ENCODE measurements at regions not wholly inside any gene's neighbourhood (a gene's known extent, or its start where the extent isn't known, plus 50 kb on each side); places are given as distances from the start of the nearest gene placed in this dataset.

GRCh38 chr5:2196416-2196815 is 313.7 kb upstream of the IRX4 start:
- H3K9me3 ChIP-seq (ENCODE audit: control insufficient read depth in 2 of 2, insufficient read depth in 1 of 2, low read length in 1 of 2) = no peaks in the 10 kb centered on the region
- no peak overlapping the region for H3K27ac ChIP-seq (ENCODE audit: low read depth in 1 of 2, low read length in 1 of 2)
- no peak for DNase-seq (ENCODE audit: low read depth in 6 of 9, low spot score in 9 of 9)
- no peak overlapping the region for H3K4me3 ChIP-seq (ENCODE audit: low read length in 2 of 2)
- H3K4me1 ChIP-seq (ENCODE audit: control insufficient read depth in 2 of 2, insufficient read depth in 2 of 2, low read length in 2 of 2) = no peaks in the 10 kb centered on the region
- H3K27me3 ChIP-seq (ENCODE audit: control insufficient read depth in 2 of 2, insufficient read depth in 1 of 2, low read length in 1 of 2) = no peaks in the 10 kb centered on the region
- 87% methylated on average over 9 of the region's 9 CpGs for WGBS
- H3K36me3 ChIP-seq (ENCODE audit: control insufficient read depth in 2 of 2, insufficient read depth in 2 of 2, low read length in 1 of 2) = no peaks in the 10 kb centered on the region

- H3K27ac ChIP-seq (ENCODE audit: low read depth in 1 of 2, low read length in 1 of 2) = no peak overlapping the region
- H3K4me3 ChIP-seq (ENCODE audit: low read length in 2 of 2) = no peak overlapping the region
- WGBS = 84% methylated on average over 2 of the region's 2 CpGs
- no peaks in the 10 kb centered on the region for H3K36me3 ChIP-seq (ENCODE audit: control insufficient read depth in 2 of 2, insufficient read depth in 2 of 2, low read length in 1 of 2)
- no peaks in the 10 kb centered on the region for H3K4me1 ChIP-seq (ENCODE audit: control insufficient read depth in 2 of 2, insufficient read depth in 2 of 2, low read length in 2 of 2)
- DNase-seq (ENCODE audit: low read depth in 6 of 9, low spot score in 9 of 9) = no peak
- H3K27me3 ChIP-seq (ENCODE audit: control insufficient read depth in 2 of 2, insufficient read depth in 1 of 2, low read length in 1 of 2) = no peaks in the 10 kb centered on the region
- H3K9me3 ChIP-seq (ENCODE audit: control insufficient read depth in 2 of 2, insufficient read depth in 1 of 2, low read length in 1 of 2) = no peaks in the 10 kb centered on the region
These were observed 312.2 kb upstream of the IRX4 start for GRCh38 chr5:2194949-2195348.

- Histone ChIP-seq H3K36me3 (ENCODE audit: control insufficient read depth in 2 of 2, insufficient read depth in 2 of 2, low read length in 1 of 2) (no peaks in the 10 kb centered on the region), H3K27ac (ENCODE audit: low read depth in 1 of 2, low read length in 1 of 2) (no peak overlapping the region), H3K4me1 (ENCODE audit: control insufficient read depth in 2 of 2, insufficient read depth in 2 of 2, low read length in 2 of 2) (no peaks in the 10 kb centered on the region), H3K9me3 (ENCODE audit: control insufficient read depth in 2 of 2, insufficient read depth in 1 of 2, low read length in 1 of 2) (no peaks in the 10 kb centered on the region), H3K4me3 (ENCODE audit: low read length in 2 of 2) (no peak overlapping the region), H3K27me3 (ENCODE audit: control insufficient read depth in 2 of 2, insufficient read depth in 1 of 2, low read length in 1 of 2) (no peaks in the 10 kb centered on the region)
- DNase-seq (ENCODE audit: low read depth in 6 of 9, low spot score in 9 of 9) = no peak
- 91% methylated on average over 6 of the region's 6 CpGs for WGBS
These were observed 311.5 kb upstream of the IRX4 start for GRCh38 chr5:2194236-2194555.

GRCh38 chr5:2193542-2194235 is 311.0 kb upstream of the IRX4 start:
- no peaks in the 10 kb centered on the region for H3K27me3 ChIP-seq (ENCODE audit: control insufficient read depth in 2 of 2, insufficient read depth in 1 of 2, low read length in 1 of 2)
- DNase-seq (ENCODE audit: low read depth in 6 of 9, low spot score in 9 of 9) = no peak
- no peaks in the 10 kb centered on the region for H3K36me3 ChIP-seq (ENCODE audit: control insufficient read depth in 2 of 2, insufficient read depth in 2 of 2, low read length in 1 of 2)
- no peaks in the 10 kb centered on the region for H3K4me1 ChIP-seq (ENCODE audit: control insufficient read depth in 2 of 2, insufficient read depth in 2 of 2, low read length in 2 of 2)
- no peak overlapping the region for H3K27ac ChIP-seq (ENCODE audit: low read depth in 1 of 2, low read length in 1 of 2)
- no peak overlapping the region for H3K4me3 ChIP-seq (ENCODE audit: low read length in 2 of 2)
- WGBS = 83% methylated on average over 11 of the region's 11 CpGs
- no peaks in the 10 kb centered on the region for H3K9me3 ChIP-seq (ENCODE audit: control insufficient read depth in 2 of 2, insufficient read depth in 1 of 2, low read length in 1 of 2)

GRCh38 chr5:2193142-2193541 is 310.4 kb upstream of the IRX4 start:
- WGBS = 92% methylated on average over 6 of the region's 6 CpGs
- no peaks in the 10 kb centered on the region for H3K9me3 ChIP-seq (ENCODE audit: control insufficient read depth in 2 of 2, insufficient read depth in 1 of 2, low read length in 1 of 2)
- H3K4me3 ChIP-seq (ENCODE audit: low read length in 2 of 2) = no peak overlapping the region
- no peak overlapping the region for H3K27ac ChIP-seq (ENCODE audit: low read depth in 1 of 2, low read length in 1 of 2)
- no peak for DNase-seq (ENCODE audit: low read depth in 6 of 9, low spot score in 9 of 9)
- no peaks in the 10 kb centered on the region for H3K4me1 ChIP-seq (ENCODE audit: control insufficient read depth in 2 of 2, insufficient read depth in 2 of 2, low read length in 2 of 2)
- H3K36me3 ChIP-seq (ENCODE audit: control insufficient read depth in 2 of 2, insufficient read depth in 2 of 2, low read length in 1 of 2) = no peaks in the 10 kb centered on the region
- H3K27me3 ChIP-seq (ENCODE audit: control insufficient read depth in 2 of 2, insufficient read depth in 1 of 2, low read length in 1 of 2) = no peaks in the 10 kb centered on the region

GRCh38 chr5:2192496-2192895 is 309.8 kb upstream of the IRX4 start:
- 90% methylated on average over 8 of the region's 8 CpGs for WGBS
- no peaks in the 10 kb centered on the region for H3K9me3 ChIP-seq (ENCODE audit: control insufficient read depth in 2 of 2, insufficient read depth in 1 of 2, low read length in 1 of 2)
- H3K4me1 ChIP-seq (ENCODE audit: control insufficient read depth in 2 of 2, insufficient read depth in 2 of 2, low read length in 2 of 2) = no peaks in the 10 kb centered on the region
- H3K4me3 ChIP-seq (ENCODE audit: low read length in 2 of 2) = no peak overlapping the region
- DNase-seq (ENCODE audit: low read depth in 6 of 9, low spot score in 9 of 9) = no peak
- no peaks in the 10 kb centered on the region for H3K36me3 ChIP-seq (ENCODE audit: control insufficient read depth in 2 of 2, insufficient read depth in 2 of 2, low read length in 1 of 2)
- H3K27ac ChIP-seq (ENCODE audit: low read depth in 1 of 2, low read length in 1 of 2) = no peak overlapping the region
- H3K27me3 ChIP-seq (ENCODE audit: control insufficient read depth in 2 of 2, insufficient read depth in 1 of 2, low read length in 1 of 2) = no peaks in the 10 kb centered on the region

GRCh38 chr5:2191972-2192371 is 309.2 kb upstream of the IRX4 start:
- Histone ChIP-seq H3K36me3 (ENCODE audit: control insufficient read depth in 2 of 2, insufficient read depth in 2 of 2, low read length in 1 of 2) (no peaks in the 10 kb centered on the region), H3K4me1 (ENCODE audit: control insufficient read depth in 2 of 2, insufficient read depth in 2 of 2, low read length in 2 of 2) (no peaks in the 10 kb centered on the region), H3K27ac (ENCODE audit: low read depth in 1 of 2, low read length in 1 of 2) (no peak overlapping the region), H3K4me3 (ENCODE audit: low read length in 2 of 2) (no peak overlapping the region), H3K27me3 (ENCODE audit: control insufficient read depth in 2 of 2, insufficient read depth in 1 of 2, low read length in 1 of 2) (no peaks in the 10 kb centered on the region), H3K9me3 (ENCODE audit: control insufficient read depth in 2 of 2, insufficient read depth in 1 of 2, low read length in 1 of 2) (no peaks in the 10 kb centered on the region)
- DNase-seq (ENCODE audit: low read depth in 6 of 9, low spot score in 9 of 9) = no peak
- 82% methylated on average over 6 of the region's 6 CpGs for WGBS

- Histone ChIP-seq H3K4me1 (ENCODE audit: control insufficient read depth in 2 of 2, insufficient read depth in 2 of 2, low read length in 2 of 2) (no peaks in the 10 kb centered on the region), H3K36me3 (ENCODE audit: control insufficient read depth in 2 of 2, insufficient read depth in 2 of 2, low read length in 1 of 2) (no peaks in the 10 kb centered on the region), H3K27ac (ENCODE audit: low read depth in 1 of 2, low read length in 1 of 2) (no peak overlapping the region), H3K9me3 (ENCODE audit: control insufficient read depth in 2 of 2, insufficient read depth in 1 of 2, low read length in 1 of 2) (no peaks in the 10 kb centered on the region), H3K4me3 (ENCODE audit: low read length in 2 of 2) (no peak overlapping the region), H3K27me3 (ENCODE audit: control insufficient read depth in 2 of 2, insufficient read depth in 1 of 2, low read length in 1 of 2) (no peaks in the 10 kb centered on the region)
- 71% methylated on average over 9 of the region's 9 CpGs for WGBS
- no peak for DNase-seq (ENCODE audit: low read depth in 6 of 9, low spot score in 9 of 9)
These were observed 307.8 kb upstream of the IRX4 start for GRCh38 chr5:2190549-2190948.

- H3K4me3 ChIP-seq (ENCODE audit: low read length in 2 of 2) = no peak overlapping the region
- H3K27me3 ChIP-seq (ENCODE audit: control insufficient read depth in 2 of 2, insufficient read depth in 1 of 2, low read length in 1 of 2) = no peaks in the 10 kb centered on the region
- no peak overlapping the region for H3K27ac ChIP-seq (ENCODE audit: low read depth in 1 of 2, low read length in 1 of 2)
- no peaks in the 10 kb centered on the region for H3K36me3 ChIP-seq (ENCODE audit: control insufficient read depth in 2 of 2, insufficient read depth in 2 of 2, low read length in 1 of 2)
- H3K4me1 ChIP-seq (ENCODE audit: control insufficient read depth in 2 of 2, insufficient read depth in 2 of 2, low read length in 2 of 2) = no peaks in the 10 kb centered on the region
- 93% methylated on average over 4 of the region's 4 CpGs for WGBS
- peaks cover 0 to 4% of the 10 kb centered on the region in 2 donors for H3K9me3 ChIP-seq (ENCODE audit: control insufficient read depth in 2 of 2, insufficient read depth in 1 of 2, low read length in 1 of 2)
- no peak for DNase-seq (ENCODE audit: low read depth in 6 of 9, low spot score in 9 of 9)
These were observed 305.9 kb upstream of the IRX4 start for GRCh38 chr5:2188661-2189060.

GRCh38 chr5:2188137-2188536 is 305.4 kb upstream of the IRX4 start:
- no peaks in the 10 kb centered on the region for H3K4me1 ChIP-seq (ENCODE audit: control insufficient read depth in 2 of 2, insufficient read depth in 2 of 2, low read length in 2 of 2)
- no peaks in the 10 kb centered on the region for H3K27me3 ChIP-seq (ENCODE audit: control insufficient read depth in 2 of 2, insufficient read depth in 1 of 2, low read length in 1 of 2)
- no peak for DNase-seq (ENCODE audit: low read depth in 6 of 9, low spot score in 9 of 9)
- no peaks in the 10 kb centered on the region for H3K36me3 ChIP-seq (ENCODE audit: control insufficient read depth in 2 of 2, insufficient read depth in 2 of 2, low read length in 1 of 2)
- no peak overlapping the region for H3K4me3 ChIP-seq (ENCODE audit: low read length in 2 of 2)
- peaks cover 0 to 4% of the 10 kb centered on the region in 2 donors for H3K9me3 ChIP-seq (ENCODE audit: control insufficient read depth in 2 of 2, insufficient read depth in 1 of 2, low read length in 1 of 2)
- H3K27ac ChIP-seq (ENCODE audit: low read depth in 1 of 2, low read length in 1 of 2) = no peak overlapping the region
- WGBS = 92% methylated on average over 7 of the region's 7 CpGs

Data from thymus (tissue), 11 donors.